Caco-2 (cell line): ENCODE measurements at regions not wholly inside any gene's neighbourhood (a gene's known extent, or its start where the extent isn't known, plus 50 kb on each side); places are given as distances from the start of the nearest gene placed in this dataset.

Source experiments
- BruUV-seq: library from RNA; stranded (reverse); fragments of 400-500 nt; replicated peaks from 2 replicates; lab custom pipeline; 2021; lab: Mats Ljungman, UMichigan
- CTCF ChIA-PET: fragments of 300-600 bp; sonication (Branson Sonifier 250); formaldehyde crosslinking; loops from one replicate; lab custom pipeline; 2022; ENCODE audit warnings: antibody characterized with exemption; lab: Charles Lee
- POLR2A ChIA-PET: fragments of 300-600 bp; sonication (Branson Sonifier 250); formaldehyde crosslinking; loops from one replicate; lab custom pipeline; 2022; ENCODE audit warnings: antibody characterized with exemption; lab: Charles Lee
- DNase-seq, 2 experiments: peaks; one replicate each; pipeline versions ENCODE4 v3.0.0 to v3.0.0-alpha.2; 2020 to 2022
- H3K27me3 ChIP-seq: replicated peaks from 2 replicates; pipeline ENCODE4 v1.6.0; 2011; ENCODE audit warnings: low read length; ENCODE audit not compliant: control insufficient read depth, insufficient read depth
- H3K36me3 ChIP-seq: 2 replicates; pipeline ENCODE4 v1.5.1; 2011; ENCODE audit warnings: low read length; ENCODE audit not compliant: control insufficient read depth, insufficient read depth
- H3K4me1 ChIP-seq: fragments of 250-450 bp; sonication (Bioruptor Pico); 2 replicates; pipeline ENCODE4 v1.5.1; 2020; ENCODE audit warnings: mild to moderate bottlenecking
- H3K4me3 ChIP-seq: 2 replicates; pipeline ENCODE4 v1.5.1; 2011; ENCODE audit warnings: low read depth, mild to moderate bottlenecking, control low read depth, low read length
- H3K9me3 ChIP-seq: fragments of 250-450 bp; sonication (Bioruptor Pico); 2 replicates; pipeline ENCODE4 v1.5.1; 2020; ENCODE audit warnings: mild to moderate bottlenecking, moderate library complexity
- H3K27ac Mint-ChIP-seq: one replicate; pipeline ENCODE4 v1.8.0; 2022; ENCODE audit warnings: mixed read lengths; ENCODE audit not compliant: unreplicated experiment
- H3K27me3 Mint-ChIP-seq: one replicate; pipeline ENCODE4 v1.8.0; 2022; ENCODE audit warnings: mixed read lengths; ENCODE audit not compliant: insufficient read depth, unreplicated experiment
- H3K36me3 Mint-ChIP-seq: one replicate; pipeline ENCODE4 v1.8.0; 2022; ENCODE audit warnings: mild to moderate bottlenecking, mixed read lengths; ENCODE audit not compliant: insufficient read depth, unreplicated experiment
- H3K4me1 Mint-ChIP-seq: one replicate; pipeline ENCODE4 v1.8.0; 2022; ENCODE audit warnings: low read depth, mixed read lengths; ENCODE audit not compliant: unreplicated experiment
- H3K4me3 Mint-ChIP-seq: one replicate; pipeline ENCODE4 v1.8.0; 2022; ENCODE audit warnings: mild to moderate bottlenecking, moderate library complexity, mixed read lengths; ENCODE audit not compliant: unreplicated experiment
- H3K9me3 Mint-ChIP-seq: one replicate; pipeline ENCODE4 v1.8.0; 2022; ENCODE audit warnings: mixed read lengths; ENCODE audit not compliant: unreplicated experiment
- CTCF ChIP-seq, 2 experiments: fragments of 200-600 bp in 1 of 2; IDR thresholded peaks; 1 replicate in 1 of 2; 2 replicates in 1 of 2; pipeline versions ENCODE4 v1.5.1 to v1.8.0; 2011 to 2022; ENCODE audit warnings: antibody characterized with exemption in 1 of 2, control low read depth in 1 of 2, inconsistent platforms in 1 of 2, low read depth in 1 of 2, low read length in 1 of 2, mild to moderate bottlenecking in 1 of 2, moderate library complexity in 1 of 2; ENCODE audit not compliant: insufficient read depth in 1 of 2, severe bottlenecking in 1 of 2, unreplicated experiment in 1 of 2
- intact Hi-C: fragments of 100-400 bp; cut with micrococcal nuclease; formaldehyde crosslinking; loops from one replicate; pipeline ENCODE4 v1.10.0; 2022; ENCODE audit not compliant: unreplicated experiment

GRCh38 chr4:162684998-162685397 is 481.7 kb downstream of the NAF1 start:
- Histone ChIP-seq H3K36me3 (no peaks in the 10 kb centered on the region), H3K4me3 (no peak overlapping the region), H3K27me3 (no peaks in the 10 kb centered on the region), H3K9me3 (peaks cover 6% of the 10 kb centered on the region; the same call in 1 of the 2 replicates), H3K4me1 (peaks cover 24% of the 10 kb centered on the region)
- ChIA-PET CTCF (no interaction called here), POLR2A (no interaction called here)
- no peak for TF ChIP-seq CTCF (IDR thresholded peaks at IDR 0.05; ENCODE audit: insufficient read depth in 1 of 2, low read depth in 1 of 2, low read length in 1 of 2, severe bottlenecking in 1 of 2, unreplicated experiment in 1 of 2)
- Mint-ChIP-seq H3K36me3 (no peaks in the 10 kb centered on the region), H3K27ac (no peak overlapping the region), H3K4me3 (no peak overlapping the region), H3K27me3 (no peaks in the 10 kb centered on the region), H3K9me3 (no peaks in the 10 kb centered on the region), H3K4me1 (peaks cover 7% of the 10 kb centered on the region)
- intact Hi-C loops = loop anchor here (1.0 kb wide), 1 partner anchor 12 kb away; no protein-coding TSS in a partner anchor
- DNase-seq = no peak
- no TSS peak for BruUV-seq

- H3K4me1 ChIP-seq = peaks cover 24% of the 10 kb centered on the region
- no peak for TF ChIP-seq CTCF (IDR thresholded peaks at IDR 0.05; ENCODE audit: insufficient read depth in 1 of 2, low read depth in 1 of 2, low read length in 1 of 2, severe bottlenecking in 1 of 2, unreplicated experiment in 1 of 2)
- ChIA-PET CTCF (no interaction called here), POLR2A (no interaction called here)
- intact Hi-C loops = loop anchor here (1.0 kb wide), 1 partner anchor 11 kb away; no protein-coding TSS in a partner anchor
- no TSS peak for BruUV-seq
- Mint-ChIP-seq H3K36me3 (no peaks in the 10 kb centered on the region), H3K4me1 (peaks cover 7% of the 10 kb centered on the region), H3K9me3 (no peaks in the 10 kb centered on the region), H3K27me3 (no peaks in the 10 kb centered on the region), H3K27ac (peak overlapping the region; percentile 80), H3K4me3 (peak overlapping the region; percentile 17)
- peaks cover 10% of the 10 kb centered on the region for H3K9me3 ChIP-seq
- no peak overlapping the region for H3K4me3 ChIP-seq
- no peak for DNase-seq
- H3K36me3 ChIP-seq = no peaks in the 10 kb centered on the region
- H3K27me3 ChIP-seq = no peaks in the 10 kb centered on the region
These were observed 482.4 kb downstream of the NAF1 start for GRCh38 chr4:162684371-162684700.

- H3K9me3 Mint-ChIP-seq = peaks cover under 1% of the 10 kb centered on the region
- peak; percentile 53 to 55 for DNase-seq
- no peaks in the 10 kb centered on the region for H3K36me3 Mint-ChIP-seq
- H3K4me3 ChIP-seq = no peak overlapping the region
- peak overlapping the region; percentile 80 for H3K27ac Mint-ChIP-seq
- no peak for TF ChIP-seq CTCF (IDR thresholded peaks at IDR 0.05; ENCODE audit: insufficient read depth in 1 of 2, low read depth in 1 of 2, low read length in 1 of 2, severe bottlenecking in 1 of 2, unreplicated experiment in 1 of 2)
- peaks cover 10% of the 10 kb centered on the region for H3K9me3 ChIP-seq
- intact Hi-C loops = loop anchor here (1.0 kb wide), 1 partner anchor 11 kb away; no protein-coding TSS in a partner anchor
- peak overlapping the region; percentile 17 for H3K4me3 Mint-ChIP-seq
- no peaks in the 10 kb centered on the region for H3K27me3 ChIP-seq
- H3K36me3 ChIP-seq = no peaks in the 10 kb centered on the region
- peaks cover 7% of the 10 kb centered on the region for H3K4me1 Mint-ChIP-seq
- POLR2A ChIA-PET = no interaction called here
- CTCF ChIA-PET = no interaction called here
- BruUV-seq = no TSS peak
- H3K27me3 Mint-ChIP-seq = no peaks in the 10 kb centered on the region
- H3K4me1 ChIP-seq = peaks cover 24% of the 10 kb centered on the region
These were observed 482.9 kb downstream of the NAF1 start for GRCh38 chr4:162683659-162684370.
